Glutamatergic neuron (in vitro differentiated cells): ENCODE measurements at regions not wholly inside any gene's neighbourhood (a gene's known extent, or its start where the extent isn't known, plus 50 kb on each side); places are given as distances from the start of the nearest gene placed in this dataset.

Experiments used
- DNase-seq: peaks from one replicate; pipeline ENCODE4 v3.0.0; 2022
- H3K27ac Mint-ChIP-seq: one replicate; pipeline ENCODE4 v1.8.0; 2020; ENCODE audit warnings: mild to moderate bottlenecking, mixed read lengths, inconsistent platforms; ENCODE audit not compliant: unreplicated experiment
- H3K27me3 Mint-ChIP-seq: one replicate; pipeline ENCODE4 v1.8.0; 2020; ENCODE audit warnings: mild to moderate bottlenecking, moderate library complexity, mixed read lengths, inconsistent platforms; ENCODE audit not compliant: unreplicated experiment
- H3K36me3 Mint-ChIP-seq: one replicate; pipeline ENCODE4 v1.8.0; 2020; ENCODE audit warnings: mild to moderate bottlenecking, mixed read lengths, inconsistent platforms; ENCODE audit not compliant: unreplicated experiment
- H3K4me1 Mint-ChIP-seq: one replicate; pipeline ENCODE4 v1.8.0; 2020; ENCODE audit warnings: mild to moderate bottlenecking, low read depth, mixed read lengths, inconsistent platforms; ENCODE audit not compliant: unreplicated experiment
- H3K4me3 Mint-ChIP-seq: one replicate; pipeline ENCODE4 v1.8.0; 2020; ENCODE audit warnings: mild to moderate bottlenecking, mixed read lengths, inconsistent platforms; ENCODE audit not compliant: unreplicated experiment
- H3K9me3 Mint-ChIP-seq: one replicate; pipeline ENCODE4 v1.8.0; 2020; ENCODE audit warnings: mild to moderate bottlenecking, moderate library complexity, mixed read lengths, inconsistent platforms; ENCODE audit not compliant: unreplicated experiment
- TF ChIP-seq, protein P1 (sequence below): fragments of 200-600 bp; sonication (generic); IDR thresholded peaks from one replicate; pipeline ENCODE4 v1.5.0; 2021; ENCODE audit not compliant: partially characterized antibody, unreplicated experiment

DNA sequence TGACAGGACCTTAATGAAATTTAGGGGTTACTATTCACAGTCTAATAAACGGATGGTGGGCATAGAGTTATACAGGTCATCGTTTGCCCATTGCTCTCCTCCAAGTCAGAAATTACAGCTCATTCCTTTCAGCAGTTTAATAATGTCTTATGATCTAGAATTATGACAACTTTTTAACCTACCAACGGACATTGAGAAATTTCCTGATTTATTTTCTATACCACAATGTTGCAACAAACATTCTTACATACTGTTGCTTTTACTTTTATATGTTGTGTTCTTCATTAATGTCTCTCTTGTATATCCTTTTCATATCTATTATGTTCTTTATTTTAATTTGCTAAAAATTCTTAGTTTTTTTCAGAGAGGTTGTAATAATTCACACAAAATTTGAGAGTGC, 152.8 kb upstream of the PRLR start:
- Mint-ChIP-seq H3K27me3 (no peaks in the 10 kb centered on the region), H3K9me3 (no peaks in the 10 kb centered on the region), H3K27ac (no peak overlapping the region), H3K4me1 (no peaks in the 10 kb centered on the region), H3K4me3 (no peak overlapping the region), H3K36me3 (no peaks in the 10 kb centered on the region)
- DNase-seq = no peak
- TF ChIP-seq, protein P1, sequence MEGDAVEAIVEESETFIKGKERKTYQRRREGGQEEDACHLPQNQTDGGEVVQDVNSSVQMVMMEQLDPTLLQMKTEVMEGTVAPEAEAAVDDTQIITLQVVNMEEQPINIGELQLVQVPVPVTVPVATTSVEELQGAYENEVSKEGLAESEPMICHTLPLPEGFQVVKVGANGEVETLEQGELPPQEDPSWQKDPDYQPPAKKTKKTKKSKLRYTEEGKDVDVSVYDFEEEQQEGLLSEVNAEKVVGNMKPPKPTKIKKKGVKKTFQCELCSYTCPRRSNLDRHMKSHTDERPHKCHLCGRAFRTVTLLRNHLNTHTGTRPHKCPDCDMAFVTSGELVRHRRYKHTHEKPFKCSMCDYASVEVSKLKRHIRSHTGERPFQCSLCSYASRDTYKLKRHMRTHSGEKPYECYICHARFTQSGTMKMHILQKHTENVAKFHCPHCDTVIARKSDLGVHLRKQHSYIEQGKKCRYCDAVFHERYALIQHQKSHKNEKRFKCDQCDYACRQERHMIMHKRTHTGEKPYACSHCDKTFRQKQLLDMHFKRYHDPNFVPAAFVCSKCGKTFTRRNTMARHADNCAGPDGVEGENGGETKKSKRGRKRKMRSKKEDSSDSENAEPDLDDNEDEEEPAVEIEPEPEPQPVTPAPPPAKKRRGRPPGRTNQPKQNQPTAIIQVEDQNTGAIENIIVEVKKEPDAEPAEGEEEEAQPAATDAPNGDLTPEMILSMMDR = no peak

DNA sequence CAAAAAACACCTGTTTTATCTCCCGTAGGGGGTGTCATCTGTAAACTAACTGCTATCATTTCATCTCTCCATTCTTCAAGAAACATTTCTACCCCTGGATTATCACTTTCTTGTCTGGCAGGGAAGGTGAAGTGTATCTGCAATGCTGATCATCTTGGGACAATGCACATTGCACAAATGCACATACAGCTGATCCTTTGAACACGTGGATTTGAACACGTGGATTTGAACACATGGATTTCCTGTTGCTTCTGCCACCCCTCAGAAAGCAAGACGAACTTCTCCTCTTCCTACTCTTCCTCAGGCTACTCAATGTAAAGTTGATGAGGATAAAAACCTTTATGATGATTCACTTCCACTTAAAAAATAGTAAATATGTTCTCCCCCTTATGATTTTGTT, 147.4 kb upstream of the PRLR start:
- no peaks in the 10 kb centered on the region for H3K4me1 Mint-ChIP-seq
- TF ChIP-seq, protein P1 = no peak
- H3K9me3 Mint-ChIP-seq = no peaks in the 10 kb centered on the region
- no peak for DNase-seq
- no peaks in the 10 kb centered on the region for H3K27me3 Mint-ChIP-seq
- no peak overlapping the region for H3K27ac Mint-ChIP-seq
- no peak overlapping the region for H3K4me3 Mint-ChIP-seq
- H3K36me3 Mint-ChIP-seq = no peaks in the 10 kb centered on the region

DNA sequence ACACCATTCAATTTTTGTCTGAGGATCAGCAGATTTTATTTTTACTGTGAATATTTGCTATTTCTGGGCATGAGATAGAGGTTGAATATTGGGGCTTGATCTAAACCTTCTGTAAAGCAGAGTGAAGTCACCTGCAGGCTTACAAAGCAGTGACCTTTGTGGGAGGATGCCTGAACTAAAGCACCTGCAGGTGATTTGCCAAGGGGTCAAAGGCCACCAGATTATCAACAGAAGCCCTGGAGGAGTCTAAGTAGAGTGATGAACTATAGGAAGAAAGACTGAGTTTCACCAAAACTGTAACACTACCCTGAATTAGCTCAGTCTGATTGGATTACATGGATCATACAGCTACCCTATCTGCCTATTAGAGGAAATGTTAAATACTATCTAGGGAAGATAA, 144.3 kb upstream of the PRLR start:
- Mint-ChIP-seq H3K4me1 (no peaks in the 10 kb centered on the region), H3K36me3 (no peaks in the 10 kb centered on the region), H3K9me3 (no peaks in the 10 kb centered on the region), H3K4me3 (no peak overlapping the region), H3K27ac (no peak overlapping the region), H3K27me3 (no peaks in the 10 kb centered on the region)
- DNase-seq = no peak
- TF ChIP-seq, protein P1 = no peak

DNA sequence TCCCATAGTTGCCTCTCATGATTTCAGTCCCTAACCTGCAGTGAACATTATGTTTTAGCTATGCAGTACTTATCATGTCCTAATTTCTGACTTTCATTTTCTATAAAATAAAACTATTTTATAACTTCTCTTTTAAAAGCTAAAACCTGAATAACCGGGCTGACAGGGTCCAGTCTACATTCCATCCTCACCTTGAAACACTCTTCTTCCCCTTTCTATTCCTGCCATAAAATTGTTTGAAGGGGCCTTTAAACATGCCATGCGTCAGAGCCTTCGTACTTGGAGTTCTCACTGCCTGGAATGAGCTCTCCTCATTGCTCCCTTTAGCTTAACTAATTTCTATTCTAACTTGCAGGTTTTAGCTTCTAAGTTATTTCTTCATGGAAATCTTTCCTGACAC, 143.0 kb upstream of the PRLR start:
- Mint-ChIP-seq H3K9me3 (no peaks in the 10 kb centered on the region), H3K27ac (no peak overlapping the region), H3K36me3 (no peaks in the 10 kb centered on the region), H3K4me1 (no peaks in the 10 kb centered on the region), H3K27me3 (no peaks in the 10 kb centered on the region), H3K4me3 (no peak overlapping the region)
- TF ChIP-seq, protein P1 = no peak
- DNase-seq = no peak

DNA sequence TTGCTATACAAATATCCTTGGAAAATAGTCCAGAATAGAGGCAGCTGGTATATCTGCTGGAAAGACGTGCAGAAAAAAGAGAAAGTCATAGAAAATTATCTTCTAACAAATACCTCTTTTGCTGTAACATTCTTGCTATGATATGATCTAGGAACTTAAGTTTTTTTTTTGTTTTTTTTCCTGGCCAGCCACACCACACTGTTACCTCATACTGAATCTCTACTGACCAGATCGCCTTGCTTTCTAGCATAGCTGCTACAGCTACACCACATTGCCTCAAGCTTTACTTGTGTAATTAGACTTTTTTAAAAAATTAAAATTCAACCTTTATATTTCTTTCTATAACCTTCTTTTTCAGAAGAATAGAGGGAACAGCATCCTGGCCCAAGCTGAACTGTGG, 142.2 kb upstream of the PRLR start:
- Mint-ChIP-seq H3K27me3 (no peaks in the 10 kb centered on the region), H3K27ac (no peak overlapping the region), H3K9me3 (no peaks in the 10 kb centered on the region), H3K4me1 (no peaks in the 10 kb centered on the region), H3K36me3 (no peaks in the 10 kb centered on the region), H3K4me3 (no peak overlapping the region)
- DNase-seq = no peak
- TF ChIP-seq, protein P1 = no peak
